ENCODE measurements at regions not wholly inside any gene's neighbourhood (a gene's known extent, or its start where the extent isn't known, plus 50 kb on each side); places are given as distances from the start of the nearest gene placed in this dataset.

DNA sequence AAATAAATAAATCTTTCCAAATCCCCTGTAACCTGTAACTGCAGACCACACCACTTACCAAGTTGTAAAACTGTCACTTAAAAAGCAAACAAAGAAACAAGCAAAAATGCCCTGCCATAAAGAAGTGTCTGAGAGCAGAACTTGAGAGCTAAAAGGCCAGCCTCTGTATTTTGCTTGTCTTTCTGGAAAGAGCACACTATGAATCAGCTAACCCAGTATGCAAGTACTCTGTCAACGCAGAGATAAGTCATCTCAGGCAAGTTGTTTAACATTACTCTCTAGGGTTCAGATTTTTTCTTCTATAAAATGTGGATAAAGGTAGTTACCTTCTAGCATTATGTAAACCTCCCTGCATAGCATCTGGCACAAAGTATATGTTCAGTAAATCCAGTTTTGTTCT lies 134.8 kb downstream of the HS3ST1 start:
- Histone ChIP-seq H3K9me3 (replicated peaks; ENCODE audit: control insufficient read depth, insufficient read depth, low read depth, low read length) (no peaks in the 10 kb centered on the region), H3K9me1 (ENCODE audit: control insufficient read depth, insufficient read depth, low read length) (no peaks in the 10 kb centered on the region), H3K79me2 (ENCODE audit: control insufficient read depth, insufficient read depth, low read length) (no peaks in the 10 kb centered on the region), H2AFZ (ENCODE audit: low read depth, low read length) (no peak overlapping the region), H3K4me1 (replicated peaks in 1 of 2; ENCODE audit: control insufficient read depth in 2 of 2, insufficient read depth in 2 of 2, low read length in 2 of 2) (no peaks in the 10 kb centered on the region), H3K9ac (ENCODE audit: insufficient read depth in 1 of 2, low read depth in 2 of 2, low read length in 2 of 2) (no peak overlapping the region), H3K27ac (ENCODE audit: extremely low read depth, low read depth, low read length) (no peak overlapping the region), H3K4me2 (ENCODE audit: insufficient read depth, low read length) (no peak overlapping the region), H4K20me1 (replicated peaks; ENCODE audit: control insufficient read depth, insufficient read depth, low read length) (no peaks in the 10 kb centered on the region), H3K36me3 (ENCODE audit: control insufficient read depth, insufficient read depth, low read length) (no peaks in the 10 kb centered on the region), H3K4me3 (no peak overlapping the region), H3K27me3 (ENCODE audit: control insufficient read depth in 2 of 2, insufficient read depth in 2 of 2, low read length in 2 of 2) (no peaks in the 10 kb centered on the region)
- WGBS (ENCODE audit: insufficient coverage, low coverage, missing lambda C conversion rate) = 0% methylated on average over 1 of the region's 1 CpG
- TF ChIP-seq ZNF696 (CRISPR knock-in tag; conservative IDR thresholded peaks at IDR 0.05) (no peak), FOS (IDR thresholded peaks at IDR 0.05; ENCODE audit: extremely low read depth, insufficient read length) (no peak)
- TF ChIP-seq, protein P1, sequence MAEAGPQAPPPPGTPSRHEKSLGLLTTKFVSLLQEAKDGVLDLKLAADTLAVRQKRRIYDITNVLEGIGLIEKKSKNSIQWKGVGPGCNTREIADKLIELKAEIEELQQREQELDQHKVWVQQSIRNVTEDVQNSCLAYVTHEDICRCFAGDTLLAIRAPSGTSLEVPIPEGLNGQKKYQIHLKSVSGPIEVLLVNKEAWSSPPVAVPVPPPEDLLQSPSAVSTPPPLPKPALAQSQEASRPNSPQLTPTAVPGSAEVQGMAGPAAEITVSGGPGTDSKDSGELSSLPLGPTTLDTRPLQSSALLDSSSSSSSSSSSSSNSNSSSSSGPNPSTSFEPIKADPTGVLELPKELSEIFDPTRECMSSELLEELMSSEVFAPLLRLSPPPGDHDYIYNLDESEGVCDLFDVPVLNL (CRISPR knock-in tag; IDR thresholded peaks at IDR 0.05; ENCODE audit: low read depth) = no peak
- no peak for FAIRE-seq
- ChIA-PET CTCF (ENCODE audit: low intra/inter-chr PET ratio) (no interaction called here), POLR2A (no interaction called here)
- no peak for ATAC-seq
- BruUV-seq (replicated peaks) = no TSS peak
- in situ Hi-C loops (cut with MboI) (no loop called here), intact Hi-C loops (cut with micrococcal nuclease) (no loop called here)
- DNase-seq (ENCODE audit: extremely low read depth in 1 of 4, low spot score in 3 of 4) = no peak

DNA sequence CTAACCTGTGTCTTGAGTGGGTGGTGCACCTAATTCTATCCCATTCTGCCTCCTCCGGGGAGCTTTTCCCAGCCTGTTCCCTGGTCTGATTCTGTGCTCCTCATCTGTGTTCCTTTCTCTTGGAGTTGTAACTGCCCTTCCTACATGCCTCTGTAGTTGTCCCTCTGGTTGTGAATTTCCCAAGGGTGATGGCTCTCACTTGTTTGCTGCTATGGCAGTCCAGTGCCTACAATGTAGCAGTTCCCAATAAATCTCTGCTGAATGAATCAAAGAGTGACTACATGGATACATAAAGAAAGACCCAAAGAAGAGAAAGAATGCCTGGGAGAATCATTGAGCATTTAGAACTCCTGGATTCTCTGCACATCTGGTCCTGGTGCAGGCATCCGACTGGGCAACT lies 141.6 kb downstream of the HS3ST1 start:
- Histone ChIP-seq H3K9me1 (ENCODE audit: control insufficient read depth, insufficient read depth, low read length) (no peaks in the 10 kb centered on the region), H3K36me3 (ENCODE audit: control insufficient read depth, insufficient read depth, low read length) (no peaks in the 10 kb centered on the region), H3K79me2 (ENCODE audit: control insufficient read depth, insufficient read depth, low read length) (no peaks in the 10 kb centered on the region), H3K27ac (ENCODE audit: extremely low read depth, low read depth, low read length) (no peak overlapping the region), H3K4me2 (ENCODE audit: insufficient read depth, low read length) (no peak overlapping the region), H4K20me1 (replicated peaks; ENCODE audit: control insufficient read depth, insufficient read depth, low read length) (no peaks in the 10 kb centered on the region), H3K4me1 (replicated peaks in 1 of 2; ENCODE audit: control insufficient read depth in 2 of 2, insufficient read depth in 2 of 2, low read length in 2 of 2) (no peaks in the 10 kb centered on the region), H3K9ac (ENCODE audit: insufficient read depth in 1 of 2, low read depth in 2 of 2, low read length in 2 of 2) (no peak overlapping the region), H2AFZ (ENCODE audit: low read depth, low read length) (no peak overlapping the region), H3K4me3 (no peak overlapping the region), H3K27me3 (ENCODE audit: control insufficient read depth in 2 of 2, insufficient read depth in 2 of 2, low read length in 2 of 2) (no peaks in the 10 kb centered on the region), H3K9me3 (replicated peaks; ENCODE audit: control insufficient read depth, insufficient read depth, low read depth, low read length) (no peaks in the 10 kb centered on the region; the same call in 1 of the 2 replicates)
- FAIRE-seq (no peak), ATAC-seq (no peak), DNase-seq (ENCODE audit: extremely low read depth in 1 of 4, low spot score in 3 of 4) (no peak)
- ChIA-PET CTCF (ENCODE audit: low intra/inter-chr PET ratio) (no interaction called here), POLR2A (no interaction called here)
- in situ Hi-C loops (cut with MboI) = no loop called here
- TF ChIP-seq, protein P2, sequence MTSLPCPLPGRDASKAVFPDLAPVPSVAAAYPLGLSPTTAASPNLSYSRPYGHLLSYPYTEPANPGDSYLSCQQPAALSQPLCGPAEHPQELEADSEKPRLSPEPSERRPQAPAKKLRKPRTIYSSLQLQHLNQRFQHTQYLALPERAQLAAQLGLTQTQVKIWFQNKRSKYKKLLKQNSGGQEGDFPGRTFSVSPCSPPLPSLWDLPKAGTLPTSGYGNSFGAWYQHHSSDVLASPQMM (CRISPR knock-in tag; IDR thresholded peaks at IDR 0.05) = no peak
- TF ChIP-seq NFE2L1 (tag; IDR thresholded peaks at IDR 0.05; ENCODE audit: borderline replicate concordance, low read depth) (no peak), PHF20 (IDR thresholded peaks at IDR 0.05; ENCODE audit: partially characterized antibody) (no peak), MAFF (IDR thresholded peaks at IDR 0.05; ENCODE audit: low read length) (no peak)
- no TSS peak for BruUV-seq (replicated peaks)
- intact Hi-C loops (cut with micrococcal nuclease) = no loop called here
- 0% methylated on average over 1 of the region's 2 CpGs for WGBS (ENCODE audit: insufficient coverage, low coverage, missing lambda C conversion rate)
